GDM1 (cell line): ENCODE measurements at regions not wholly inside any gene's neighbourhood (a gene's known extent, or its start where the extent isn't known, plus 50 kb on each side); places are given as distances from the start of the nearest gene placed in this dataset.

ENCODE experiments used
- DNase-seq: peaks from one replicate; lab custom pipeline; 2025; lab: John Stamatoyannopoulos, UW

- DNase-seq, result no peak
Observed at GRCh38 chr4:189385579-189385978, 555.1 kb upstream of the FRG1 start.

GRCh38 chr4:189396435-189396834 is 544.2 kb upstream of the FRG1 start:
- DNase-seq, result no peak

- no peak for DNase-seq
Observed at GRCh38 chr4:189404271-189404670, 536.4 kb upstream of the FRG1 start.

DNA sequence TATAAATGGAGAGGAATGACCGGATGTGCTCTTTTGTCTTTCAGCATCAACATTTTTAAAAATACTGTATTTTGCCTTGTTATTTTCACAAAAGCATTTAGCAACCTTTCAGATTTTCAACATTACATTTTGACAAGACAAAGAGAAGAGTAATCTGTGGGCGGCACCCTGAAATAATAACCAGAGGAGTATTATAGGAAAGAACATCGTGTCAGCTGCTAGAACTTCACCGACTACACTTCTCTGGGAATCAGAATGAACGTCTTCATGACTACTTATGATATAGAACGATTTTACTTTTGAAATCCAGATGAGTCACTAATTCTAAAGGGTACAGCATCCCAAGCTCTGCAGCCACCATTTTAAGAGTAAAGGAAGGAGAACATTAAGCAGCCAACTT is 531.5 kb upstream of the FRG1 start:
- DNase-seq, result no peak

DNA sequence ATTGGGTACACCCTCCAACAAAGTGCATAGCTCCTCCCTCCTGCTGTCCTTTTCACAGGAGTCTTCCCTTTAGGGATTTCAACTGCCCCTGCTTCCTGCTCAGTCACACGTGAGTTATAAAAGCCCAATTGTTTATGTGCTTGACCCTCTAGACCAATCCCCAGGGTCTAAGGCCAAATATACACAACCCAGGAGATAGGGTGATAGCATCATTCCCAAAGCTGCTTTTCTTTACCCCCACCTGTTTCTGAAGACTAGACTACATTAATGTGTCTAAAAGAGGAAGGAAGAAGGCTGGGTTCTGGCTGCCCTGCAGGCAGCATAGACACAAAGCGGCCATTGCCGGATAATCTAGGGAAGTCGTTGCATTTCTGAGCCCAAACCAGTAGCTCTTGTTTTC is 526.7 kb upstream of the FRG1 start:
- no peak for DNase-seq

DNA sequence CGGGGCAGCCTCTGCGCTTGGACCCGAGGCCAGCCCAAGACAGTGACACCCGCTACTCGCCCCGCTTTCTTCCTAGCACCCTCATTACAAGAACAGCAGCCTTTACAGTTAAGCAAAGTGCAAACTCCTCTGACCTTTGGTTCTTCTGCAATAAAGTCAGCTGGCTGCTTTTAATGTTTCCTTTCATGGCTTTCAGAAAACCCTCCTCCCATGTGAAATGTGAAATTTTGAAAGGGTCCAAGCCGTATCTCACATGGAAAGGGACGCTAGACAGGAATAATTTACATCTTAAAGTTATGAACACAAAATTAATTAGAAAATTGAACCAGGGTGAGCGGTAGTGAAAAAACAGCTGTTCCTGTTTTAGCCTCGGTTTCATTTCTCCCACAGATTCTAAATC is 520.1 kb upstream of the FRG1 start:
- DNase-seq, result no peak

DNA sequence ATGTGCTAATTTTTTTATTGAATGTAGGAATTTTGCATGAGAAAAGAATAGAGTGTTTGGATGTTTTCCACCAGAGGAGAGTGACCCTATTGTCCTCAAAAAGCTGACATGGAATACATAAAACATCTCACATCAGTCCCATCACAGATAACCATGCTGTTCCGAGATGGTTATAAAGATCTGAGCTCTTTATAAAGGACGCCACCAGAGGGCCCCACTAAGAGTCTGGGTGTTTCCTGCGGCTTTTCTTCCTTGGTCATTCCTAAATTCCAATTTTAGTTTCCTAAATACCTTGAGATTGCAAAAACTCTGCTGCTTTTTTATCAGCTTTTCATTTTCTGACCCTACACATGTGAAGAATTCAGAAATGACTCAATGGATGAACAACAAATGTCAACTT is 504.5 kb upstream of the FRG1 start:
- DNase-seq, result no peak

DNA sequence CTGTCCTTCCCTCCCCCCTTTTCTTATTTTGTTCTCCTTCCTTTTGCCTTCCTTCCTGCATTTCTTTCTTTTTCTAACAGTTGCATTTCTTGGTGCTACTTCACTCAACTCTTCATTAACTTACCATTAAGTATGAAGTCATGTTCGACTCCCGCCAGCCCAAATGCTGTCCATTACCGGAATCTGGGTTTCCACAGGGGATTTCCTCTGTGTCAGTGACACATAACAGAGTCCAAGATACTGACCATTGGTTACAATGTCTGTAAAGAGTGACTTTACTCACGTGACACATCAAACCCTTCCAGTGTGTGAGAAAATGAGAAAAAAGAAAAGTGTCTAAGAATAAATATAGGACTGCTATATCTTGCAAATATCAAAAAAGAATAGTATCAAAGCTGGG is 500.0 kb upstream of the FRG1 start:
- no peak for DNase-seq

- DNase-seq, result no peak
Observed at GRCh38 chr4:189443341-189443740, 497.3 kb upstream of the FRG1 start.

GRCh38 chr4:189445613-189446012 is 495.1 kb upstream of the FRG1 start:
- no peak for DNase-seq

- no peak for DNase-seq
Observed at GRCh38 chr4:189463734-189464133, 476.9 kb upstream of the FRG1 start.

- no peak for DNase-seq
Observed at GRCh38 chr4:189494407-189494806, 446.3 kb upstream of the FRG1 start.

- peak; percentile 4 for DNase-seq
Observed at GRCh38 chr4:189497516-189497915, 443.2 kb upstream of the FRG1 start.

- no peak for DNase-seq
Observed at GRCh38 chr4:189497996-189498395, 442.7 kb upstream of the FRG1 start.

GRCh38 chr4:189498457-189498856 is 442.2 kb upstream of the FRG1 start:
- DNase-seq, result no peak

- no peak for DNase-seq
Observed at GRCh38 chr4:189499696-189500095, 441.0 kb upstream of the FRG1 start.

- no peak for DNase-seq
Observed at GRCh38 chr4:189500970-189501369, 439.7 kb upstream of the FRG1 start.

DNA sequence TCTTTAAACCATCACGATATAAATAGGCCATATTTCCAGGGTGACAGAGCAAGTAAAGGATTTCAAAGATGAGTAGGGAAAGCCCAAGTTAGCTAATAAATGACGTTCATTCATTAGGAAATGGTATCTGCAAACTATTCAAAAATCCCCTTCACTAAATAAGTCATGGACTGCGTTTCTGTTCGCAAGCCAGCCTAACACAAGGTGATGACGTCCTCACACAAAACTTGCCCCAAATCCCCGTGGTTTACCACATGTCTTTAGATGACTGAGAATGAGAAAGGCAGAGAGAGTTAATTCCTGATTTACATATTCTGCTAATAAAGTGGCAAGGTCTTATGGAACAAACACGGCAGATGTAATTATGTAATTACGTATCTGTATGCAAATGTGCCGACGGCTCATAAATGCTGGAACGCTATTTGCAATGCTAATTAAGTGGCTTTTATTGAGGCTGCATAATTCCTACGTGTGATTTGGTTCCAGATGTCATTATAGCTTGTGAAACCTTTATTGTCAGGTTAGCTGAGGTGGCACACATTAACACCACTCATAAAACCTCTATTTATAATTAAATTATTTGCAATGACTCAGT is 437.7 kb upstream of the FRG1 start:
- no peak for DNase-seq

- DNase-seq, result no peak
Observed at GRCh38 chr4:189504220-189504619, 436.5 kb upstream of the FRG1 start.

- DNase-seq, result no peak
Observed at GRCh38 chr4:189505380-189505779, 435.3 kb upstream of the FRG1 start.

- no peak for DNase-seq
Observed at GRCh38 chr4:189506080-189506479, 434.6 kb upstream of the FRG1 start.

- no peak for DNase-seq
Observed at GRCh38 chr4:189507060-189507459, 433.6 kb upstream of the FRG1 start.

- no peak for DNase-seq
Observed at GRCh38 chr4:189510601-189511000, 430.1 kb upstream of the FRG1 start.

- no peak for DNase-seq
Observed at GRCh38 chr4:189511581-189511980, 429.1 kb upstream of the FRG1 start.

GRCh38 chr4:189513421-189513820 is 427.3 kb upstream of the FRG1 start:
- no peak for DNase-seq
